Trophoblast cell (in vitro differentiated cells and primary cell): ENCODE measurements at regions not wholly inside any gene's neighbourhood (a gene's known extent, or its start where the extent isn't known, plus 50 kb on each side); places are given as distances from the start of the nearest gene placed in this dataset.

ENCODE experiments used
- DNase-seq, 2 donors: peaks; one replicate each; pipeline ENCODE4 v3.0.0-alpha.2; 2016
- H2AFZ ChIP-seq: 2 replicates; pipeline ENCODE4 v1.6.1; 2013; ENCODE audit warnings: low read length, moderate library complexity, mild to moderate bottlenecking; ENCODE audit not compliant: insufficient read depth, poor library complexity
- H2AK5ac ChIP-seq: 2 replicates; pipeline ENCODE4 v1.6.1; 2013; ENCODE audit warnings: mild to moderate bottlenecking, low read length
- H2BK120ac ChIP-seq: 2 replicates; pipeline ENCODE4 v1.6.1; 2013; ENCODE audit warnings: low read length, mild to moderate bottlenecking, moderate library complexity; ENCODE audit not compliant: insufficient read depth, poor library complexity
- H2BK12ac ChIP-seq: 2 replicates; pipeline ENCODE4 v1.6.1; 2013; ENCODE audit warnings: mild to moderate bottlenecking, low read length, moderate library complexity
- H2BK5ac ChIP-seq: 2 replicates; pipeline ENCODE4 v1.6.1; 2013; ENCODE audit warnings: low read length, low read depth, moderate library complexity, mild to moderate bottlenecking; ENCODE audit not compliant: poor library complexity
- H3K14ac ChIP-seq: 2 replicates; pipeline ENCODE4 v1.6.1; 2013; ENCODE audit warnings: mild to moderate bottlenecking, low read length
- H3K18ac ChIP-seq: 2 replicates; pipeline ENCODE4 v1.6.1; 2013; ENCODE audit warnings: mild to moderate bottlenecking, low read length
- H3K23ac ChIP-seq: 2 replicates; pipeline ENCODE4 v1.6.1; 2013; ENCODE audit warnings: low read length
- H3K27ac ChIP-seq: 2 replicates; pipeline ENCODE4 v1.5.1; 2013; ENCODE audit warnings: low read depth, mild to moderate bottlenecking, inconsistent platforms, low read length, moderate library complexity
- H3K27me3 ChIP-seq: 2 replicates; pipeline ENCODE4 v1.6.1; 2013; ENCODE audit warnings: inconsistent platforms, mild to moderate bottlenecking, low read length, moderate library complexity; ENCODE audit not compliant: insufficient read depth
- H3K36me3 ChIP-seq, 2 experiments: 1 replicate in 1 of 2; 2 replicates in 1 of 2; pipeline ENCODE4 v1.6.1; 2013; ENCODE audit warnings: low read length in 2 of 2, mild to moderate bottlenecking in 2 of 2, moderate library complexity in 1 of 2; ENCODE audit not compliant: insufficient read depth in 2 of 2, control insufficient read depth in 1 of 2
- H3K4ac ChIP-seq: 2 replicates; pipeline ENCODE4 v1.6.1; 2013; ENCODE audit warnings: low read depth, mild to moderate bottlenecking, low read length, moderate library complexity
- H3K4me1 ChIP-seq, 2 experiments: 1 replicate in 1 of 2; 2 replicates in 1 of 2; pipeline ENCODE4 v1.6.1; 2013; ENCODE audit warnings: low read length in 2 of 2, mild to moderate bottlenecking in 2 of 2, moderate library complexity in 1 of 2; ENCODE audit not compliant: insufficient read depth in 2 of 2, control insufficient read depth in 1 of 2
- H3K4me2 ChIP-seq: 2 replicates; pipeline ENCODE4 v1.6.1; 2013; ENCODE audit warnings: inconsistent platforms, mild to moderate bottlenecking, low read length, moderate library complexity
- H3K4me3 ChIP-seq: 2 replicates; pipeline ENCODE4 v1.5.1; 2013; ENCODE audit warnings: mild to moderate bottlenecking, low read depth, low read length, inconsistent platforms
- H3K79me1 ChIP-seq: one replicate; pipeline ENCODE4 v1.6.1; 2013; ENCODE audit warnings: low read length
- H3K79me2 ChIP-seq: 2 replicates; pipeline ENCODE4 v1.6.1; 2013; ENCODE audit warnings: low read length, mild to moderate bottlenecking; ENCODE audit not compliant: control insufficient read depth, insufficient read depth, poor library complexity
- H3K9ac ChIP-seq: 2 replicates; pipeline ENCODE4 v1.6.1; 2013; ENCODE audit warnings: mild to moderate bottlenecking, low read length
- H3K9me3 ChIP-seq: 2 replicates; pipeline ENCODE4 v1.6.1; 2013; ENCODE audit warnings: low read depth, mild to moderate bottlenecking, control low read depth, inconsistent platforms, low read length; ENCODE audit not compliant: insufficient read depth
- H4K12ac ChIP-seq: 2 replicates; pipeline ENCODE4 v1.6.1; 2013; ENCODE audit warnings: low read depth, mild to moderate bottlenecking, low read length, moderate library complexity
- H4K8ac ChIP-seq: 2 replicates; pipeline ENCODE4 v1.6.1; 2013; ENCODE audit warnings: low read depth, mild to moderate bottlenecking, low read length, moderate library complexity
- H4K91ac ChIP-seq: one replicate; pipeline ENCODE4 v1.6.1; 2013; ENCODE audit warnings: low read depth, mild to moderate bottlenecking, low read length, moderate library complexity
- WGBS: extraction: QIAGEN DNeasy Blood & Tissue Kit; methylation state at CpG from one replicate; pipeline ENCODE4 v1.1.7; 2013; ENCODE audit warnings: missing lambda C conversion rate; ENCODE audit not compliant: insufficient read length, insufficient coverage; ENCODE audit errors: extremely low coverage; 5-methylcytosine and 5-hydroxymethylcytosine counted together

DNA sequence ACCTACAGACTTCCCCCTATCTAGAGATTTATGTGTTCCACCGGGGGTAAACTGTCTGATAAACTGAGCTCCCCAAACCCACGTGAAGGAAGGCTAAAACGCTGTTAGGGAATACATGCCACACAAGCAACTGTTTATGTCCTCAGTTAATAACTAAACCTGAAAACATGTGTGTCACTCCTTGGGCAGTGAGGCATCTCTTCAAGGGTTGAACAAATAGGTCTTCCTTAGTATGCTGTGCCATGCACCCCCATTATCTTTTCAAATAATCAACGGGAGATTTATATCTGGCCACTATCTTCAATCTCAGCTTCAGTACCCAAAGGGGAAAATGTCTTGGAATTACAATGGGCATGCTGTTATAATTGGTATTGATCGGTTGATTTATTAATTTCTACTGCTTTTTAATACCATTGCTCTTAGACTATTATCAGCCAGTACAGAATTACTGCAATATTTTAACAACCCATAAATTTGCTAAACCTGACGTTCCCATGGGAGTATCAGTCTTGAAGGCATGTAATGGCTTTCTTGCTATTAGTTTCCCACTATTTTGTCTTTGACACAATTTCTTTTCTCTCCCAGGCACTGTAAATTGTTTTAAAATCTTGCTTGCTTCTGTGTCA lies 279.2 kb upstream of the P2RY1 start:
- Histone ChIP-seq H3K79me2 (no peaks in the 10 kb centered on the region), H3K4me3 (no peak overlapping the region), H4K12ac (no peak overlapping the region), H2AK5ac (no peak overlapping the region), H3K23ac (no peak overlapping the region), H2BK120ac (no peak overlapping the region), H2AFZ (no peak overlapping the region), H3K79me1 (no peaks in the 10 kb centered on the region), H4K8ac (no peak overlapping the region), H3K36me3 (no peaks in the 10 kb centered on the region), H3K18ac (no peak overlapping the region), H3K27me3 (no peaks in the 10 kb centered on the region), H3K27ac (no peak overlapping the region), H3K9me3 (no peaks in the 10 kb centered on the region), H3K4me2 (no peak overlapping the region), H4K91ac (no peak overlapping the region), H3K9ac (no peak overlapping the region), H3K14ac (no peak overlapping the region), H3K4ac (no peak overlapping the region), H2BK5ac (no peak overlapping the region), H2BK12ac (no peak overlapping the region), H3K4me1 (no peaks in the 10 kb centered on the region)
- no CpG with 5 or more reads among the region's 6 CpGs for WGBS
- DNase-seq = no peak

- Histone ChIP-seq H4K12ac (no peak overlapping the region), H3K36me3 (no peaks in the 10 kb centered on the region), H3K4ac (no peak overlapping the region), H3K4me2 (no peak overlapping the region), H3K14ac (no peak overlapping the region), H2BK12ac (no peak overlapping the region), H3K4me1 (no peaks in the 10 kb centered on the region), H3K27ac (no peak overlapping the region), H3K79me1 (no peaks in the 10 kb centered on the region), H3K79me2 (no peaks in the 10 kb centered on the region), H3K4me3 (no peak overlapping the region), H3K27me3 (no peaks in the 10 kb centered on the region), H2AFZ (no peak overlapping the region), H4K8ac (no peak overlapping the region), H2BK120ac (no peak overlapping the region), H2AK5ac (no peak overlapping the region), H3K9ac (no peak overlapping the region), H3K23ac (no peak overlapping the region), H4K91ac (no peak overlapping the region), H3K18ac (no peak overlapping the region), H3K9me3 (no peaks in the 10 kb centered on the region), H2BK5ac (no peak overlapping the region)
- no peak for DNase-seq
Observed at GRCh38 chr3:152556731-152557254, 278.1 kb upstream of the P2RY1 start.

GRCh38 chr3:152557302-152557999 lies 277.5 kb upstream of the P2RY1 start:
- Histone ChIP-seq H3K23ac (no peak overlapping the region), H3K4ac (no peak overlapping the region), H3K9me3 (no peaks in the 10 kb centered on the region), H2AFZ (no peak overlapping the region), H2BK120ac (no peak overlapping the region), H3K79me1 (no peaks in the 10 kb centered on the region), H4K12ac (no peak overlapping the region), H4K8ac (no peak overlapping the region), H3K4me1 (no peaks in the 10 kb centered on the region), H3K27me3 (no peaks in the 10 kb centered on the region), H2AK5ac (no peak overlapping the region), H3K4me2 (no peak overlapping the region), H3K27ac (no peak overlapping the region), H4K91ac (no peak overlapping the region), H3K36me3 (no peaks in the 10 kb centered on the region), H2BK12ac (no peak overlapping the region), H3K79me2 (no peaks in the 10 kb centered on the region), H3K14ac (no peak overlapping the region), H3K4me3 (no peak overlapping the region), H3K9ac (no peak overlapping the region), H2BK5ac (no peak overlapping the region), H3K18ac (no peak overlapping the region)
- no peak for DNase-seq
- no CpG with 5 or more reads among the region's 2 CpGs for WGBS

DNA sequence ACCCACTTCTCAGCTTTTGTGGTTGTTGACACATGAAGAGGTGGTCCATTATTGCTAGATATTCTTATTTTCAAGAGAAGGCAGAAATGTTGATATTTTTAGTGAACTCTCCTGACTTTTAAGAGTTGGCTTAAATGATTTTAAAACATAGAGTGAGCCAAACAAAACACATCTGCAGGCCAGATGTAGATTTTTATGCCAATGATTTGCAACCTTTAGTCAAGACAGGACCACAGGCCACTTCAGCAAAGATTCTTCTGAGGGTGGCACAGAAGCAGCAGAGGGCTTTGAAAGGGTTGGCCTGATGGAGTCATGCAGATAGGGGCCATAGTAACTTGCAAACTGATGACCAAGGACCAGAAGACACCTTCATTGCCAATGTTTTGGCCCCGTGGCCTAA lies 276.5 kb upstream of the P2RY1 start:
- no peaks in the 10 kb centered on the region for H3K36me3 ChIP-seq
- no peak overlapping the region for H2AFZ ChIP-seq
- no peak overlapping the region for H4K91ac ChIP-seq
- no peaks in the 10 kb centered on the region for H3K79me1 ChIP-seq
- no peak overlapping the region for H2AK5ac ChIP-seq
- no peak overlapping the region for H4K12ac ChIP-seq
- no peak overlapping the region for H3K4me3 ChIP-seq
- H2BK12ac ChIP-seq = no peak overlapping the region
- no peaks in the 10 kb centered on the region for H3K4me1 ChIP-seq
- H3K79me2 ChIP-seq = no peaks in the 10 kb centered on the region
- H2BK120ac ChIP-seq = no peak overlapping the region
- H3K14ac ChIP-seq = no peak overlapping the region
- H3K18ac ChIP-seq = no peak overlapping the region
- H3K23ac ChIP-seq = no peak overlapping the region
- H3K9me3 ChIP-seq = no peaks in the 10 kb centered on the region
- no CpG with 5 or more reads among the region's 1 CpG for WGBS
- H3K27me3 ChIP-seq = no peaks in the 10 kb centered on the region
- no peak for DNase-seq
- no peak overlapping the region for H2BK5ac ChIP-seq
- no peak overlapping the region for H3K27ac ChIP-seq
- H3K4me2 ChIP-seq = no peak overlapping the region
- no peak overlapping the region for H4K8ac ChIP-seq
- no peak overlapping the region for H3K9ac ChIP-seq
- H3K4ac ChIP-seq = no peak overlapping the region
